Loucy (cell line): ENCODE measurements at regions not wholly inside any gene's neighbourhood (a gene's known extent, or its start where the extent isn't known, plus 50 kb on each side); places are given as distances from the start of the nearest gene placed in this dataset.

ENCODE experiments used
- H2AFZ ChIP-seq: fragments of 200-600 bp; sonication (generic); 2 replicates; pipeline ENCODE4 v1.6.0; 2016; ENCODE audit warnings: antibody characterized with exemption, mild to moderate bottlenecking, low read length, moderate library complexity
- H3F3A ChIP-seq: fragments of 200-600 bp; 2 replicates; pipeline ENCODE4 v1.6.0; 2016; ENCODE audit warnings: antibody characterized with exemption, low read depth, mild to moderate bottlenecking
- H3K27me3 ChIP-seq: fragments of 200-600 bp; sonication (generic); 2 replicates; pipeline ENCODE4 v1.6.1; 2014; ENCODE audit warnings: low read length, mild to moderate bottlenecking; ENCODE audit not compliant: insufficient read depth, poor library complexity, severe bottlenecking
- H3K36me3 ChIP-seq: fragments of 200-600 bp; sonication (generic); 2 replicates; pipeline ENCODE4 v1.6.1; 2016; ENCODE audit warnings: low read length; ENCODE audit not compliant: insufficient read depth
- H3K4me1 ChIP-seq: fragments of 200-600 bp; sonication (generic); 2 replicates; pipeline ENCODE4 v1.5.1; 2014; ENCODE audit warnings: low read length, mild to moderate bottlenecking; ENCODE audit not compliant: insufficient read depth, poor library complexity, severe bottlenecking
- H3K4me2 ChIP-seq: fragments of 200-600 bp; sonication (generic); 2 replicates; pipeline ENCODE4 v1.6.0; 2014; ENCODE audit warnings: antibody characterized with exemption, low read length, low read depth, mild to moderate bottlenecking; ENCODE audit not compliant: poor library complexity, severe bottlenecking
- H3K4me3 ChIP-seq: fragments of 200-600 bp; sonication (generic); 2 replicates; pipeline ENCODE4 v1.5.1; 2014; ENCODE audit warnings: low read length, mild to moderate bottlenecking, mixed read lengths; ENCODE audit not compliant: poor library complexity, severe bottlenecking
- H3K79me2 ChIP-seq: fragments of 200-600 bp; sonication (generic); 2 replicates; pipeline ENCODE4 v1.6.1; 2014; ENCODE audit warnings: low read length; ENCODE audit not compliant: insufficient read depth
- H3K9ac ChIP-seq: fragments of 200-600 bp; sonication (generic); 2 replicates; pipeline ENCODE4 v1.6.0; 2014; ENCODE audit warnings: mild to moderate bottlenecking, low read depth, low read length, moderate library complexity; ENCODE audit not compliant: poor library complexity, severe bottlenecking
- H3K9me2 ChIP-seq: fragments of 200-600 bp; sonication (generic); replicated peaks from 2 replicates; pipeline ENCODE4 v1.6.1; 2016; ENCODE audit warnings: low read depth, low read length, mixed read lengths
- H3K9me3 ChIP-seq: fragments of 200-600 bp; sonication (generic); 2 replicates; pipeline ENCODE4 v1.6.1; 2014; ENCODE audit warnings: mild to moderate bottlenecking, antibody characterized with exemption, low read length, low read depth; ENCODE audit not compliant: insufficient read depth
- H4K20me1 ChIP-seq: fragments of 200-600 bp; sonication (generic); 2 replicates; pipeline ENCODE4 v1.6.0; 2014; ENCODE audit warnings: antibody characterized with exemption, low read length, mild to moderate bottlenecking; ENCODE audit not compliant: insufficient read depth, poor library complexity, severe bottlenecking
- CTCF ChIP-seq: fragments of 200-600 bp; sonication (generic); conservative IDR thresholded peaks from 2 replicates; pipeline ENCODE4 v1.5.1; 2014; ENCODE audit warnings: mild to moderate bottlenecking, antibody characterized with exemption, low read length
- EZH2phosphoT487 ChIP-seq: fragments of 200-600 bp; IDR thresholded peaks from 2 replicates; pipeline ENCODE4 v1.6.1; 2018; ENCODE audit warnings: antibody characterized with exemption, mild to moderate bottlenecking, moderate library complexity, borderline replicate concordance

- TF ChIP-seq EZH2phosphoT487 = no peak
- Histone ChIP-seq H3K36me3 (no peaks in the 10 kb centered on the region), H3K9ac (no peak overlapping the region), H3K9me2 (no peaks in the 10 kb centered on the region), H3K4me1 (no peaks in the 10 kb centered on the region), H3K79me2 (no peaks in the 10 kb centered on the region), H3K9me3 (no peaks in the 10 kb centered on the region), H3K4me2 (no peak overlapping the region), H3F3A (no peaks in the 10 kb centered on the region), H3K4me3 (no peak overlapping the region), H4K20me1 (no peaks in the 10 kb centered on the region), H2AFZ (no peak overlapping the region), H3K27me3 (no peaks in the 10 kb centered on the region)
These were observed 402.9 kb downstream of the PRR16 start for GRCh38 chr5:120866997-120867396.

GRCh38 chr5:120869831-120870230, 405.7 kb downstream of the PRR16 start:
- Histone ChIP-seq H3K9me2 (no peaks in the 10 kb centered on the region), H4K20me1 (no peaks in the 10 kb centered on the region), H3K9ac (no peak overlapping the region)

GRCh38 chr5:120872297-120872696, 408.2 kb downstream of the PRR16 start:
- Histone ChIP-seq H4K20me1 (no peaks in the 10 kb centered on the region), H2AFZ (no peak overlapping the region), H3K9me3 (no peaks in the 10 kb centered on the region), H3K9me2 (no peaks in the 10 kb centered on the region), H3K36me3 (no peaks in the 10 kb centered on the region), H3K27me3 (no peaks in the 10 kb centered on the region), H3K79me2 (no peaks in the 10 kb centered on the region), H3K4me1 (no peaks in the 10 kb centered on the region), H3K4me2 (no peak overlapping the region), H3K4me3 (no peak overlapping the region), H3F3A (no peaks in the 10 kb centered on the region), H3K9ac (no peak overlapping the region)
- TF ChIP-seq EZH2phosphoT487 (no peak), CTCF (no peak)

More at GRCh38 chr5:120869831-120870230, 405.7 kb downstream of the PRR16 start:
- Histone ChIP-seq H3K4me2 (no peak overlapping the region), H3K79me2 (no peaks in the 10 kb centered on the region), H3K36me3 (no peaks in the 10 kb centered on the region), H3F3A (no peaks in the 10 kb centered on the region), H3K4me3 (no peak overlapping the region), H2AFZ (no peak overlapping the region), H3K9me3 (no peaks in the 10 kb centered on the region), H3K4me1 (no peaks in the 10 kb centered on the region), H3K27me3 (no peaks in the 10 kb centered on the region)
- TF ChIP-seq EZH2phosphoT487 (no peak), CTCF (no peak)

- Histone ChIP-seq H3F3A (no peaks in the 10 kb centered on the region), H3K4me2 (no peak overlapping the region), H3K36me3 (no peaks in the 10 kb centered on the region), H2AFZ (no peak overlapping the region), H3K9ac (no peak overlapping the region), H4K20me1 (no peaks in the 10 kb centered on the region), H3K9me2 (no peaks in the 10 kb centered on the region), H3K27me3 (no peaks in the 10 kb centered on the region), H3K4me3 (no peak overlapping the region), H3K4me1 (no peaks in the 10 kb centered on the region), H3K79me2 (no peaks in the 10 kb centered on the region), H3K9me3 (no peaks in the 10 kb centered on the region)
- no peak for TF ChIP-seq CTCF
- TF ChIP-seq EZH2phosphoT487 = no peak
These were observed 409.0 kb downstream of the PRR16 start for GRCh38 chr5:120873083-120873482.
